OCI-LY1 (cell line): ENCODE measurements at regions not wholly inside any gene's neighbourhood (a gene's known extent, or its start where the extent isn't known, plus 50 kb on each side); places are given as distances from the start of the nearest gene placed in this dataset.

ENCODE experiments used
- H2AFZ ChIP-seq: fragments of 200-600 bp; sonication (generic), shearing (Covaris generic); 2 replicates; pipeline ENCODE4 v1.6.0; 2014; ENCODE audit warnings: antibody characterized with exemption, mild to moderate bottlenecking, low read length
- H3F3A ChIP-seq: fragments of 200-600 bp; sonication (generic), shearing (Covaris generic); 2 replicates; pipeline ENCODE4 v1.6.0; 2014; ENCODE audit warnings: mild to moderate bottlenecking, antibody characterized with exemption, low read length, moderate library complexity; ENCODE audit not compliant: insufficient read depth
- H3K27ac ChIP-seq: fragments of 200-600 bp; sonication (generic); 2 replicates; pipeline ENCODE4 v1.5.1; 2014; ENCODE audit warnings: low read length, mixed run types, mild to moderate bottlenecking, low read depth; ENCODE audit not compliant: poor library complexity, severe bottlenecking
- H3K27me3 ChIP-seq: fragments of 200-600 bp; sonication (generic); 2 replicates; pipeline ENCODE4 v1.6.0; 2014; ENCODE audit warnings: antibody characterized with exemption, mild to moderate bottlenecking, low read length, moderate library complexity; ENCODE audit not compliant: insufficient read depth
- H3K36me3 ChIP-seq: fragments of 200-600 bp; sonication (generic); 2 replicates; pipeline ENCODE4 v1.6.1; 2014; ENCODE audit warnings: mild to moderate bottlenecking, antibody characterized with exemption, low read length, moderate library complexity, mixed read lengths; ENCODE audit not compliant: insufficient read depth
- H3K4me1 ChIP-seq: fragments of 200-600 bp; sonication (generic); 2 replicates; pipeline ENCODE4 v1.5.1; 2014; ENCODE audit warnings: mild to moderate bottlenecking, low read length, moderate library complexity; ENCODE audit not compliant: insufficient read depth, severe bottlenecking
- H3K4me2 ChIP-seq: fragments of 200-600 bp; sonication (generic), shearing (Covaris generic); 2 replicates; pipeline ENCODE4 v1.6.1; 2014; ENCODE audit warnings: low read length
- H3K4me3 ChIP-seq: fragments of 200-600 bp; sonication (generic); 2 replicates; pipeline ENCODE4 v1.5.1; 2014; ENCODE audit warnings: low read length, low read depth, mild to moderate bottlenecking, mixed read lengths; ENCODE audit not compliant: poor library complexity, severe bottlenecking
- H3K79me2 ChIP-seq: fragments of 200-600 bp; shearing (Covaris generic); 2 replicates; pipeline ENCODE4 v1.6.1; 2016; ENCODE audit warnings: mixed run types, low read length, mixed read lengths; ENCODE audit not compliant: insufficient read depth
- H3K9ac ChIP-seq: fragments of 200-600 bp; sonication (generic), shearing (Covaris generic); 2 replicates; pipeline ENCODE4 v1.6.1; 2014; ENCODE audit warnings: mild to moderate bottlenecking, low read length, mixed read lengths
- H3K9me2 ChIP-seq: fragments of 200-600 bp; sonication (generic), shearing (Covaris generic); 2 replicates; pipeline ENCODE4 v1.6.1; 2014; ENCODE audit warnings: low read depth, mild to moderate bottlenecking, low read length, mixed read lengths
- H3K9me3 ChIP-seq: fragments of 200-600 bp; shearing (Covaris generic); 2 replicates; pipeline ENCODE4 v1.6.1; 2014; ENCODE audit warnings: low read length, mixed read lengths
- H4K20me1 ChIP-seq: fragments of 200-600 bp; sonication (generic), shearing (Covaris generic); 2 replicates; pipeline ENCODE4 v1.6.0; 2016; ENCODE audit warnings: mild to moderate bottlenecking, low read length; ENCODE audit not compliant: insufficient read depth
- EZH2 ChIP-seq: fragments of 200-600 bp; sonication (generic), shearing (Covaris generic); IDR thresholded peaks from 2 replicates; pipeline ENCODE4 v1.8.0; 2017; ENCODE audit warnings: borderline replicate concordance, mixed run types, mild to moderate bottlenecking, antibody characterized with exemption, low read length, moderate library complexity, mixed read lengths
- TF ChIP-seq, protein P1 (sequence below): fragments of 200-600 bp; sonication (generic), shearing (Covaris generic); IDR thresholded peaks from 2 replicates; pipeline ENCODE4 v1.5.1; 2017; ENCODE audit warnings: mild to moderate bottlenecking, antibody characterized with exemption, low read length, moderate library complexity, mixed read lengths

GRCh38 chr14:25118671-25119070 is 68.7 kb upstream of the STXBP6 start:
- H3K27ac ChIP-seq: no peak overlapping the region
- TF ChIP-seq EZH2: no peak
- TF ChIP-seq, protein P1, sequence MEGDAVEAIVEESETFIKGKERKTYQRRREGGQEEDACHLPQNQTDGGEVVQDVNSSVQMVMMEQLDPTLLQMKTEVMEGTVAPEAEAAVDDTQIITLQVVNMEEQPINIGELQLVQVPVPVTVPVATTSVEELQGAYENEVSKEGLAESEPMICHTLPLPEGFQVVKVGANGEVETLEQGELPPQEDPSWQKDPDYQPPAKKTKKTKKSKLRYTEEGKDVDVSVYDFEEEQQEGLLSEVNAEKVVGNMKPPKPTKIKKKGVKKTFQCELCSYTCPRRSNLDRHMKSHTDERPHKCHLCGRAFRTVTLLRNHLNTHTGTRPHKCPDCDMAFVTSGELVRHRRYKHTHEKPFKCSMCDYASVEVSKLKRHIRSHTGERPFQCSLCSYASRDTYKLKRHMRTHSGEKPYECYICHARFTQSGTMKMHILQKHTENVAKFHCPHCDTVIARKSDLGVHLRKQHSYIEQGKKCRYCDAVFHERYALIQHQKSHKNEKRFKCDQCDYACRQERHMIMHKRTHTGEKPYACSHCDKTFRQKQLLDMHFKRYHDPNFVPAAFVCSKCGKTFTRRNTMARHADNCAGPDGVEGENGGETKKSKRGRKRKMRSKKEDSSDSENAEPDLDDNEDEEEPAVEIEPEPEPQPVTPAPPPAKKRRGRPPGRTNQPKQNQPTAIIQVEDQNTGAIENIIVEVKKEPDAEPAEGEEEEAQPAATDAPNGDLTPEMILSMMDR: no peak
- no peak overlapping the region for H2AFZ ChIP-seq

GRCh38 chr14:25117342-25117741 is 67.4 kb upstream of the STXBP6 start:
- Histone ChIP-seq H3K36me3 (no peaks in the 10 kb centered on the region), H3K27ac (no peak overlapping the region), H3K9me3 (no peaks in the 10 kb centered on the region), H2AFZ (no peak overlapping the region), H3K4me1 (no peaks in the 10 kb centered on the region), H3K27me3 (no peaks in the 10 kb centered on the region), H3K79me2 (no peaks in the 10 kb centered on the region), H3F3A (no peaks in the 10 kb centered on the region), H4K20me1 (no peaks in the 10 kb centered on the region), H3K9ac (no peak overlapping the region), H3K4me3 (no peak overlapping the region), H3K9me2 (no peaks in the 10 kb centered on the region), H3K4me2 (no peak overlapping the region)
- TF ChIP-seq EZH2: no peak
- TF ChIP-seq, protein P1: no peak

More at GRCh38 chr14:25118671-25119070, 68.7 kb upstream of the STXBP6 start:
- no peak overlapping the region for H3K4me2 ChIP-seq
- no peaks in the 10 kb centered on the region for H3K79me2 ChIP-seq
- H3K27me3 ChIP-seq: no peaks in the 10 kb centered on the region
- no peak overlapping the region for H3K4me3 ChIP-seq
- H3K9ac ChIP-seq: no peak overlapping the region
- H3K4me1 ChIP-seq: no peaks in the 10 kb centered on the region
- H3K36me3 ChIP-seq: no peaks in the 10 kb centered on the region
- H3K9me2 ChIP-seq: no peaks in the 10 kb centered on the region
- no peaks in the 10 kb centered on the region for H3K9me3 ChIP-seq
- no peaks in the 10 kb centered on the region for H3F3A ChIP-seq
- no peaks in the 10 kb centered on the region for H4K20me1 ChIP-seq

GRCh38 chr14:25116607-25117006 is 66.7 kb upstream of the STXBP6 start:
- Histone ChIP-seq H3K4me3 (no peak overlapping the region), H2AFZ (no peak overlapping the region), H3K36me3 (no peaks in the 10 kb centered on the region), H3K4me2 (no peak overlapping the region), H3K4me1 (no peaks in the 10 kb centered on the region), H3K9ac (no peak overlapping the region), H3F3A (no peaks in the 10 kb centered on the region), H3K9me2 (no peaks in the 10 kb centered on the region), H3K9me3 (no peaks in the 10 kb centered on the region), H4K20me1 (no peaks in the 10 kb centered on the region), H3K79me2 (no peaks in the 10 kb centered on the region), H3K27ac (no peak overlapping the region), H3K27me3 (no peaks in the 10 kb centered on the region)
- TF ChIP-seq, protein P1: no peak
- no peak for TF ChIP-seq EZH2
